NCI-H1694 treated with DMSO at 0.1 percent for 48 hours (cell line): ENCODE measurements at regions not wholly inside any gene's neighbourhood (a gene's known extent, or its start where the extent isn't known, plus 50 kb on each side); places are given as distances from the start of the nearest gene placed in this dataset.

Source experiments
- DNase-seq: peaks from one replicate; lab custom pipeline; 2025; lab: John Stamatoyannopoulos, UW

- no peak for DNase-seq
These were observed 161.7 kb downstream of the OPA1 start for GRCh38 chr3:193754719-193755118.

GRCh38 chr3:193756536-193756935 is 163.5 kb downstream of the OPA1 start:
- no peak for DNase-seq

GRCh38 chr3:193757457-193757856 is 164.4 kb downstream of the OPA1 start:
- no peak for DNase-seq

DNA sequence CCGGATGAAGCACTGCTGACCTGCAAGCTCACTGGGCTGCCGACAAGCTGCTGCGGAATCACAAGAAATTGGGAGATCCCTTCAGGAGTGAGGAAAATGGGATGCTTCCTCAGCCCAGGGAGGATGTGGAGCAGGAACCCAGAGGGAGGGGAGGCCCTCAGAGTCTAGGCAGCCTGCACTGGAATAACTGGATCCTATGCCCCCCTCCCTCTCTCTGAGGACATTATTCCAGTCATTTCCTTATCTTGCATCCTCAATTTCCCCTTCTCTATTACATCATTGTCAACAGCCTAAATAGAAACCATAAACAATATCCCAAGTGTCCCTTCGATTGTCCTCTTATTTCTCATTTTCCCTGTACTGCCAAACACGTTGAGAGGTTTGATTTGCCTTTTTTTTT is 169.0 kb downstream of the OPA1 start:
- DNase-seq: no peak

DNA sequence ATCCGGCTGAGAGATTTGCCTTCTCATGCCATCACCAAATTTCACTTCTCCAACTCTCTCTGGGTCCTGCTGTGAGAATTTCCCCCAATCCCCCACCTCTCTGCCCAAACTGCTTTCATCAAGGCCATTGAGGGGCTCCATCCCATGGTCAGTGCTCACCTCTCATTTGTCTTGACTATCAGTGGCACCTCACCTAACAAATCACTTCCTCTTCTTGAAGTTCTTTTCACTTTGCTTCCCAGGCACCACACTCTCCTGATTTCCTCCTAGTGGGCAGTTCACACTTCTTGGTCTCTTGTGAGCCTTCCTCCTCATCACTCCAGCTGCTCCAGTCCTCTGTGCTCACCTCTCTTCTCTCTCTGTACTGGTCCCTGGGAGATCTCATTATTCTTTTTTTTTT is 169.6 kb downstream of the OPA1 start:
- no peak for DNase-seq

GRCh38 chr3:193764959-193765358 is 172.0 kb downstream of the OPA1 start:
- no peak for DNase-seq

DNA sequence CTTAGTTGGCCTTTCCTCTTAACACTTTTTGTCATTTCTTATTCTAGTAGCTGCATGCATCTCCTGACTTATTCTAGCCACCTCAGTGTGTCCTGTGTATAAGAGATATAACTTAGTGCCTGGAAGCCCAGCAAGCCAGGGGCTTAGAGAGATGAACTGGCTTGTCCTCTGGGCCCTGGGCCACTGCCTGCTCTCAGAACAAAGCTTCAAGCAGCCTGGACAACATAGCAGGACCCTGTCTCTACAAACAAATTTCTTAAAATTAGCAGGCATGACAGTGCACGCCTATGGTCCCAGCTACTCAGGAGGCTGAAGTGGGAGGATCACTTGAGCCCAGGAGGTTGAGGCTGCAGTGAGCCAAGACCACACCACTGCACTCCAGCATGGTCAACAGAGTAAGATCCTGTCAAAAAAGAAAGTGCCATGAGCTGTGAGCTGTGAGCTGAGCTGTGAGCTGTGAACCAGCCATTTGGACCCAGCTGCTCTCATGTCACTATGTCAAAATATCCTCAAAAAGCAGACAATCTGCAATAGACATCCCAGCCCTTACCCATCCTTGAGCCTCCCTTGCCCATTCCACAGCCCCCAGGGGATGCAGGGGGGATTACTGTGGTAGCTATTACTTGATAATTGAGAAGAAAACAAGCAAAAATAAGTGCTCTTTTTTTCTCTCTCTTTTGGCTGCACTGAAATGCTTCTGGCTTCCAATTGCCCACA is 174.5 kb downstream of the OPA1 start:
- DNase-seq: no peak

GRCh38 chr3:193768070-193768394 is 175.0 kb downstream of the OPA1 start:
- DNase-seq: no peak

DNA sequence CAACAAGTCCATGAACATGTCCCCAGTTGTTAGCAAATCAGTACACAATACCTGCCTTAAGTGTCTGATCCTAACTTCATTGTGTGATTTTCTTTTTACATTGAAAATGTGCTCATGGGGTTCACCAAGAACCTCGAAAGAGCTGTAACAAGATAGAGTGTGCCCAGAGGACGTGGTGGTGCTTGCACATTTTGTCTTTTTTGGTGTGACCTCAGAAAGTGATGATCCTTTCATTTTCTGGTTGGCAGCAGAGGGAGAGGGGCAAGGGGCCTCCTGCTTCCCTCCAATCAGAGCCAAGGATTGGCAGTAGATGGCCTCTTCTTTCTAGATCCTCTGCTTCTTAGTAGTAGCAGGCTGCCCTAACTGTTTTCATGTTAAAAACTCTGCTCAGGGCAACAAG is 176.4 kb downstream of the OPA1 start:
- DNase-seq: no peak

DNA sequence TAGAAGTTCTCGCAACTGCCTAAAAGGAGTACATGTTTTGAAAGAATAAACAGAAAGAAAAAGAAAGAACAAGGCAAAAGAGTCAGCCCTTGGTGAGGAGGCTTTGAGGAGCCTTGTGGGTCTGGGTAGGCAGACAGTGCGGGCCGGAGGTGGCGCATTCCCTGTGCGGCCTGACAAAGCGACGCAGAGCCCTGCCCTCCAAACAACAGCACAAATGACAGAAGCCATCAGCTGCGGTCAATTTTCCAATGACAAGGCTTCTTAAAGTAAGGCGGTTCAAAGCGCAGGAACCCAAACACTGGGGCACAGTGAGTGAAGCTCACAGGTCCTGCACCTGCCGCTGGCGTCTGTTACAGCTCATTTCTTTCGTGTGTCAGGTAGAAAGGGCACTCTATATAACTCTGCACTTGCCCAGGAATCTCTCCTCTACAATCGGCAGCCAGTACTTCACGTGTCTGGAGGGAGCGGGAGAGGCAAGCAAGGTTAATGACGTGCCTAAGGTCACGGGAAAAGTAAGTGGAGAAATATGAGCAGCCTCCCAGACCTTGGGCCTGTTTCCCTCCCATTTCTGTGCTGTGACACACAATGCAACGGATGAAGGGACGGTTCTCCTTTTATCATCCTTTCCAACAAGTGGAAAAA is 178.1 kb downstream of the OPA1 start:
- no peak for DNase-seq

- no peak for DNase-seq
These were observed 178.8 kb downstream of the OPA1 start for GRCh38 chr3:193771653-193772421.

DNA sequence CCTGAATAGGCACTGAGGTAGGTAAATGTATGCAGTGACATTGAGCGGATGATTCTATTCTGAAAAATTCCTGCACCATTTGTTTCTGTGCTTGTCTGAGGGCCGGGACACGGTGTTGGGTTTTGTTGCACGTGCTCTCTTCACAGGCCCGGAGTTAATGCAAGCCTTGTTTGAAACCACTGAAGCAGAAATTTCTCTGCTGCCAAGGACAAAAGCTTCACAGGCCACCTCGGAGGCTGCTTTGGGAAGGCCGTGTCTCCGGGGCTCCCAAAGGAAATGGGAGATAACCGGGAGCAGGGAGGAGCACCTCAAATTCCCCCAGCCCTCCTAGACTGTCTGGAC is 179.4 kb downstream of the OPA1 start:
- no peak for DNase-seq

GRCh38 chr3:193773266-193774220 is 180.5 kb downstream of the OPA1 start:
- DNase-seq: no peak

- DNase-seq: no peak
These were observed 181.4 kb downstream of the OPA1 start for GRCh38 chr3:193774272-193774915.

- no peak for DNase-seq
These were observed 181.9 kb downstream of the OPA1 start for GRCh38 chr3:193774916-193775285.

- DNase-seq: no peak
These were observed 182.5 kb downstream of the OPA1 start for GRCh38 chr3:193775421-193776077.

GRCh38 chr3:193776626-193777358 is 183.8 kb downstream of the OPA1 start:
- no peak for DNase-seq

DNA sequence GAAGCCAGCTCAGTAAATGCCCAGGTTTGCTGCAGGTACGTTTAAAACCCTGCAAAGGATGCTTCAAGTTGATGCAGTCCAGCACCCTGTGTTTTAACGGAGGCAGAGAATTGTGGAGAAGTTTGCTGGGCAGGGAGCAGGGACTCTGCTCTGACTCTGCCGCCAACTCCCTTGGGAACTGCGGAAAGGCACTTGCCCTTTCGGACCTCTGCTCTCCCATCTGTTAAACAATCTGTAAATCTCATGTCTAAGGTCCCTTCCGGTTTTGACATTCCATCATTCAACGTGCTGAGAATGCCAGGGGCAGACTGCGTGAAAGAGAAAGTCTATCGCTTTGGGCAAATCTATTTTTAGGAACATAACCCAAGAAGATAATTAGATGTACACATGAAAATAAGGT is 184.5 kb downstream of the OPA1 start:
- no peak for DNase-seq

- no peak for DNase-seq
These were observed 185.7 kb downstream of the OPA1 start for GRCh38 chr3:193778676-193779075.

DNA sequence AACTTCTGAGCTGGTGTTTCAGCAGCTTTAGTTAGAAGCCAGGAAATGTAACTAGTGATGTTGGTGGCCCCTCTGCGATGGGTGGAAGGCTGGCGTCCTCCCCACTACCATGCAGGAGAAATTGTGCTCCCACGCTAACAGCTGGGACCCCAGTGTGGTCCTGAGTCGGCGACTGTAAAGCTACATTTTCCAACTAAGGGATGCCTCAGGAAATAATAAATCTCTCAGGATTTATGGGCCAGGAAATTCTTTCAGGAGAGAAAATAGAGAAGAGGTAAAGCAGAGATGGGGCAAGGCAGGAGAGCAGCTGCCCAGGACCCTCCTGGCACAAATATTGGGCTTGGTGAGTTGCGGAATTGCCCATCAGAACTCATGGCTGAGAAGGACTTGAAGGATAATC is 186.9 kb downstream of the OPA1 start:
- DNase-seq: no peak

DNA sequence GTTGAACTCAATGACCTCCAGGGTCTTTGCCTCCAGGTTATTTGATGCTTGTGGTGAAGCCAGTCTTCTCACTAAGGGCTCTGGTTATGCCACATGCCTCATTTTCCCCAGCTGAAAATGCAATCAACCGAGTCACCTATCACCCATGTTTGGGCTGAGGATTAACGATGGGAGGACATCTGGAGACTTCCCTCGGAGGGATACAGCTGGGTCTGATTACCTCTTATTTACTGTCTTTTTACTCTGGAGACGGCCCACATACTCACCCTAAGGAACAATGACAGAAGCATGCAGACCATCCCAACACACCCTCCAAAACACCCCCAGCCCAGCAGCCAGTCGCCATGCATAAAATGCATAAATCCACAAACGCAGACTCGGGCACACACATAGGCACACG is 187.4 kb downstream of the OPA1 start:
- no peak for DNase-seq
